Lung (tissue), 11 donors: ENCODE measurements at regions not wholly inside any gene's neighbourhood (a gene's known extent, or its start where the extent isn't known, plus 50 kb on each side); places are given as distances from the start of the nearest gene placed in this dataset.

Experiments
- ATAC-seq: fragments of 200-7000 bp; cut with Tn5 transposase; one replicate; pipeline ENCODE4 v1.9.1; 2020; ENCODE audit warnings: moderate number of reproducible peaks; ENCODE audit not compliant: insufficient read depth, low FRiP score
- DNase-seq, 3 donors: peaks; one replicate each; pipeline ENCODE4 v3.0.0-alpha.2; 2013 to 2017
- H3K27ac ChIP-seq, 2 donors: one replicate each; pipeline ENCODE4 v1.5.1; 2013; ENCODE audit warnings: mild to moderate bottlenecking in 2 of 2, moderate library complexity in 2 of 2, control low read depth in 1 of 2, inconsistent platforms in 1 of 2, low read depth in 1 of 2, low read length in 1 of 2
- H3K27me3 ChIP-seq, 3 donors: one replicate each; pipeline ENCODE4 v1.5.1; 2013; ENCODE audit warnings: low read length in 2 of 3; ENCODE audit not compliant: control insufficient read depth in 3 of 3, insufficient read depth in 3 of 3
- H3K36me3 ChIP-seq, 4 donors: one replicate each; pipeline ENCODE4 v1.5.1; 2013; ENCODE audit warnings: low read length in 4 of 4, mild to moderate bottlenecking in 1 of 4, moderate library complexity in 1 of 4; ENCODE audit not compliant: control insufficient read depth in 4 of 4, insufficient read depth in 4 of 4
- H3K4me1 ChIP-seq, 5 donors: one replicate each; pipeline ENCODE4 v1.5.1; 2013; ENCODE audit warnings: low read length in 5 of 5, mild to moderate bottlenecking in 2 of 5, moderate library complexity in 1 of 5; ENCODE audit not compliant: control insufficient read depth in 5 of 5, insufficient read depth in 5 of 5
- H3K4me3 ChIP-seq: one replicate; pipeline ENCODE4 v1.5.1; 2013; ENCODE audit warnings: mild to moderate bottlenecking, control low read depth, moderate library complexity
- H3K9ac ChIP-seq, 2 donors: one replicate each; pipeline ENCODE4 v1.5.1; 2013; ENCODE audit warnings: low read length in 2 of 2, control low read depth in 1 of 2; ENCODE audit not compliant: insufficient read depth in 1 of 2
- H3K9me3 ChIP-seq, 4 donors: one replicate each; pipeline ENCODE4 v1.5.1; 2013; ENCODE audit warnings: low read length in 3 of 4, mild to moderate bottlenecking in 1 of 4, moderate library complexity in 1 of 4; ENCODE audit not compliant: control insufficient read depth in 4 of 4, insufficient read depth in 3 of 4
- WGBS, 2 donors: extraction: QIAGEN DNeasy Blood & Tissue Kit; methylation state at CpG; one replicate each; pipeline ENCODE4 v1.1.7; 2013; 5-methylcytosine and 5-hydroxymethylcytosine counted together
- TF ChIP-seq, protein P1 (sequence below): IDR thresholded peaks from 2 replicates; pipeline ENCODE4 v1.5.1; 2012; ENCODE audit warnings: mild to moderate bottlenecking; ENCODE audit errors: control extremely low read depth, extremely low read depth
- donor health status: control.
- donor health status: control.
- donor health status: Bipolar disorder and iron deficiency.
- donor health status: healthy.
- donor health status: DM: yes; HTN: yes; CAD: no.

DNA sequence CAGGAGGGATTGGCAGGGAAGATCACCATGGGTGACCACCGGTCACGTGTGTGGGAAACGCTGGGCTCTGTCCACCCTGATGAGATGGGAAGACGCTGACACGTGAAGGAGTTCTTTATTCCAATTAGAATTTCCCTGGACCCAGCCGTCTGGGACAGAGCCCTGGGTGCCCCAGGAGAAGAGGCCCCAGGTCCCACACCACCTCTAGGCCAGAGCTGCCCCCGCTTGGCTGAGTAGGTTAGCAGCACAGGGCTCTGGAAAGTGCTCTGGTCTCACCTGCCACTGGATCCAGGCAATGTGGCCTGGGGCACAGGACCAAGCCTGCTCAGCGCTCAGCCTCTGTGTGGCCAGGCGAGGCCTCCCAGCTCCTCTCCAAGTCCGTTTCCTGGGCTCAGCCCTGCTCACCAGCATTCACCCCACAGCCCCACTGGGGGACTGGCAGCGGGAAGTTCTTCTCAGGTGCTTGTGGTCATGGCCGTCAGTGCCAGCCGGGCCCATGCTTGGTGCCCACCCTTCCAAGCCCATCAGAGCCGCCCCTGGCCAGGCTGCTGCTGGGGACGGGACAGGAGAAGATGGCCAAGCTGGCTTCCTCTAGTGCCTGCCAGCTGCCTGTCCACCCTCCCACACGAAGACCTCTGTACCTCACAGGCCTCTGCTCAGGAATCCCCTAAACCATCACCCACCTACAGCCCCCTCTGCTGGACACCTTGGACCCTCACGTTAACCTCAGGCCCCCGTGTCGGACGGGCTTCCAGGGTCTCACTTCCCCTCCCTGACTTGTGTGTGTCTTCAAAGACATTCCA is 62.5 kb upstream of the FGF3 start:
- Histone ChIP-seq H3K27me3 (no peaks in the 10 kb centered on the region), H3K36me3 (no peaks in the 10 kb centered on the region), H3K9me3 (no peaks in the 10 kb centered on the region), H3K4me3 (no peak overlapping the region), H3K27ac (no peak overlapping the region), H3K9ac (no peak overlapping the region), H3K4me1 (no peaks in the 10 kb centered on the region)
- DNase-seq (no peak), ATAC-seq (no peak)
- 75 to 82% methylated on average over 20 of the region's 20 CpGs for WGBS, 2 donors
- TF ChIP-seq, protein P1, sequence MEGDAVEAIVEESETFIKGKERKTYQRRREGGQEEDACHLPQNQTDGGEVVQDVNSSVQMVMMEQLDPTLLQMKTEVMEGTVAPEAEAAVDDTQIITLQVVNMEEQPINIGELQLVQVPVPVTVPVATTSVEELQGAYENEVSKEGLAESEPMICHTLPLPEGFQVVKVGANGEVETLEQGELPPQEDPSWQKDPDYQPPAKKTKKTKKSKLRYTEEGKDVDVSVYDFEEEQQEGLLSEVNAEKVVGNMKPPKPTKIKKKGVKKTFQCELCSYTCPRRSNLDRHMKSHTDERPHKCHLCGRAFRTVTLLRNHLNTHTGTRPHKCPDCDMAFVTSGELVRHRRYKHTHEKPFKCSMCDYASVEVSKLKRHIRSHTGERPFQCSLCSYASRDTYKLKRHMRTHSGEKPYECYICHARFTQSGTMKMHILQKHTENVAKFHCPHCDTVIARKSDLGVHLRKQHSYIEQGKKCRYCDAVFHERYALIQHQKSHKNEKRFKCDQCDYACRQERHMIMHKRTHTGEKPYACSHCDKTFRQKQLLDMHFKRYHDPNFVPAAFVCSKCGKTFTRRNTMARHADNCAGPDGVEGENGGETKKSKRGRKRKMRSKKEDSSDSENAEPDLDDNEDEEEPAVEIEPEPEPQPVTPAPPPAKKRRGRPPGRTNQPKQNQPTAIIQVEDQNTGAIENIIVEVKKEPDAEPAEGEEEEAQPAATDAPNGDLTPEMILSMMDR: no peak

DNA sequence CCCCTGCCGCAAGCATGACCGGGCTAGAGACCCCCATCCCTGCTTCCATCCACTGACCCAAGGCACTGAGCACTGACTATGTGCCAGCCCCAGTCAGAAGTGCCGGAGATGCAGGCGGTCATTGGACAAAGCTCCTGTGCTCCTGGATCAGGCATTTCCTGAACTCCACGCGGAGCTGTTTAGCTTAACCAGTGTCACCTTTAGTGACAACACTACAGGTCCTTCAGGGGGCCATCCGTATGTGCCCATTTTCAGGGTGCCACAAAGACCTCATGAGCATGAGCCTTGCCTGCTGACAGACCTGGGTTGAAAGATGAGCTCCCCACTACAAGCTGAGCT is 63.0 kb upstream of the FGF3 start:
- WGBS, 2 donors: 87 to 97% methylated on average over 7 of the region's 7 CpGs

DNA sequence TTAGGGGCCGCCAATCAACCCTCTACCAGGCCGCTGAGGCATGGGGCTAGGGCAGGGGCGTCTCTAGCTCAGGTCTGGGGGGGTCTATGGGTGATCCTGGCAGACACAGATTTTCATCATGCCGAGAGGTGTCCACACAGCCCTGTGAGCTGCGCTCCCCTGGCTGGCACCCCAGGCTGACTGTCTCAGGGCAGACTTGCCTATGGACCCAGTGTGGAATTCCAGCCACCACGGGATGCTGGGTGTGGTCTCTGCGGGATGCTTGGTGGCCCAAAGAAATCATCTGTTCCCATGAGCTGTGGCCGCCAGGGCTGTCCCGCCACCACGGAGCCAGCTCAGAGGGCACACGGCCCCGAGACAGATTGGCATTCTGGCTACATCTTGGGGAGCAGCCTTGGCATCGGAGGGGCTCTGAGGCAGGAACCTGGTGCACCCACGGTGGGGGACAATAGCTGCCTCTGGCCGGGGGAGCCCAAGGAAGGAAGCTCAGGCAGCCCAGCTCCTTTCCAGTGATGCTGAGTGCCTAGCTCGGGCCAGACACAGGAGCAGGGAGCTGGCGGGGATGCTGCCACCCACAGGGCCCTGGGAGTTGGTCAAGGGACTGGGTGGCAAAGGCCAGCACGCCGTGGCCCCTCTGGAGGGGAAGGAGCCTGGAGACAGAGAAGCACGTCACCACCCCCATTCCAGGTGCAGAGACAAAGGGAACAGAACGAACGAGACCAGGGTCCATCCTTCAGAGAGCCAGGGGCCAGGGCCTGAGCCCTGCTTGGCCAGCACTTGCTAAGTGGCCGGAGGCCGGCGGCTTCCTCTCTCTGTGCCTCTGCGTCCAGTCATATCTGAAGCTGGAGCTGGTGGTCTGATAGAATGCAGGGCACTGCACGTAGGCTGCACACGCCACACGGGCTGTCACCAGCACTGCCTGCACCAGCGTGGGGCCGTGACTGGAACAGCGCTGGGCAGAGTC is 64.4 kb upstream of the FGF3 start:
- no peak overlapping the region for H3K9ac ChIP-seq
- H3K9me3 ChIP-seq: no peaks in the 10 kb centered on the region
- peaks cover 0 to 5% (median 0%) of the 10 kb centered on the region in 3 donors for H3K27me3 ChIP-seq
- no peak overlapping the region for H3K27ac ChIP-seq
- H3K36me3 ChIP-seq: no peaks in the 10 kb centered on the region
- DNase-seq (no peak), ATAC-seq (no peak)
- 81 to 87% methylated on average over 31 to 32 of the region's 32 CpGs for WGBS, 2 donors
- no peak overlapping the region for H3K4me3 ChIP-seq
- TF ChIP-seq, protein P1: no peak
- no peaks in the 10 kb centered on the region for H3K4me1 ChIP-seq

More for the DNA sequence above, 63.0 kb upstream of the FGF3 start:
- Histone ChIP-seq H3K4me3 (no peak overlapping the region), H3K9ac (no peak overlapping the region), H3K36me3 (no peaks in the 10 kb centered on the region), H3K27me3 (no peaks in the 10 kb centered on the region), H3K9me3 (no peaks in the 10 kb centered on the region), H3K4me1 (no peaks in the 10 kb centered on the region), H3K27ac (no peak overlapping the region)
- ATAC-seq (no peak), DNase-seq (no peak)
- TF ChIP-seq, protein P1: no peak
